PC-9 (cell line): ENCODE measurements at regions not wholly inside any gene's neighbourhood (a gene's known extent, or its start where the extent isn't known, plus 50 kb on each side); places are given as distances from the start of the nearest gene placed in this dataset.

Source experiments
- EZH2 ChIP-seq: fragments of 200-600 bp; sonication (generic); IDR thresholded peaks from 2 replicates; pipeline ENCODE4 v1.8.0; 2017; ENCODE audit warnings: antibody characterized with exemption, low read depth
- TF ChIP-seq, protein P1 (sequence below): fragments of 200-600 bp; sonication (generic); conservative IDR thresholded peaks from 2 replicates; pipeline ENCODE4 v1.6.1; 2017; ENCODE audit warnings: mixed run types, antibody characterized with exemption, mild to moderate bottlenecking, moderate library complexity

DNA sequence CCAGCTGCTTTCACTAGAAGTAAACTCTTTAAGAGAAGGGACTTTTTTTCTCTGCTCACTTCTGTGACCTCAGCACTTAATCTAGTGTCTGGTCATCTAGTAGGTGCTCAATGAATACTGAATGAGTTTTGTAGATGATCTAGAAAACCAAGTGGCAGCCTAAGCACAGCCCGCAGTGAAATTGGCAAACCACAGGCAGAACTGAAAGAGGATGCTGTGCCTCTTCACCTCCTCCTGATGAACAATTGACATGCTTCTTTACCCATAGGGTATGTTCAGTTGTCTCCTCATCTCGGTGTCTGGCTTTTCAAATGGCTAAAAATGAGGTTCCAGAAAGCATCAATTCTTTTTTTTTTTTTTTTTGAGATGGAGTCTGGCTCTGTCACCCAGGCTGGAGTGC lies 399.5 kb downstream of the RMST start:
- TF ChIP-seq EZH2 = no peak
- TF ChIP-seq, protein P1, sequence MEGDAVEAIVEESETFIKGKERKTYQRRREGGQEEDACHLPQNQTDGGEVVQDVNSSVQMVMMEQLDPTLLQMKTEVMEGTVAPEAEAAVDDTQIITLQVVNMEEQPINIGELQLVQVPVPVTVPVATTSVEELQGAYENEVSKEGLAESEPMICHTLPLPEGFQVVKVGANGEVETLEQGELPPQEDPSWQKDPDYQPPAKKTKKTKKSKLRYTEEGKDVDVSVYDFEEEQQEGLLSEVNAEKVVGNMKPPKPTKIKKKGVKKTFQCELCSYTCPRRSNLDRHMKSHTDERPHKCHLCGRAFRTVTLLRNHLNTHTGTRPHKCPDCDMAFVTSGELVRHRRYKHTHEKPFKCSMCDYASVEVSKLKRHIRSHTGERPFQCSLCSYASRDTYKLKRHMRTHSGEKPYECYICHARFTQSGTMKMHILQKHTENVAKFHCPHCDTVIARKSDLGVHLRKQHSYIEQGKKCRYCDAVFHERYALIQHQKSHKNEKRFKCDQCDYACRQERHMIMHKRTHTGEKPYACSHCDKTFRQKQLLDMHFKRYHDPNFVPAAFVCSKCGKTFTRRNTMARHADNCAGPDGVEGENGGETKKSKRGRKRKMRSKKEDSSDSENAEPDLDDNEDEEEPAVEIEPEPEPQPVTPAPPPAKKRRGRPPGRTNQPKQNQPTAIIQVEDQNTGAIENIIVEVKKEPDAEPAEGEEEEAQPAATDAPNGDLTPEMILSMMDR = no peak
